Amniotic epithelial cell (primary cell): ENCODE measurements at regions not wholly inside any gene's neighbourhood (a gene's known extent, or its start where the extent isn't known, plus 50 kb on each side); places are given as distances from the start of the nearest gene placed in this dataset.

Source experiments
- DNase-seq: peaks from one replicate; pipeline ENCODE4 v3.0.0-alpha.2; 2010; ENCODE audit warnings: low read depth

DNA sequence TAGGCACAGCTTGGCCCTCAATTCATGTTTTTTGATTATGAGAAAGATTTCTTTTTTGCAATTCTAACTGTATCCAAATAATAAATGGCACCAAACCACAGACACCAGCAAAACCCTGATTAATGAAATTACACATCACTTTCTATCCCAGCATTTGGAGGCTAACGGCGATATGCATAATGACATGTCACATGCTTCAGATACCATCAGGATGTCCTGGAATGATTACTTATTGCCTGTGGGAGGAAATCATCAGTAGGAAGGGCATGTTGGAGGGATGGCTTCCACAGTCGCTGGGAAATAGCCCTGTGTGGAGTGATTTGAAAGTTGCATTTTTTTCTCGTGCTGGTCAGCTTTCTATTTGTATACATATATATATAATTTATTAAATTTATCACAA lies 121.7 kb downstream of the CMPK2 start:
- DNase-seq: no peak

DNA sequence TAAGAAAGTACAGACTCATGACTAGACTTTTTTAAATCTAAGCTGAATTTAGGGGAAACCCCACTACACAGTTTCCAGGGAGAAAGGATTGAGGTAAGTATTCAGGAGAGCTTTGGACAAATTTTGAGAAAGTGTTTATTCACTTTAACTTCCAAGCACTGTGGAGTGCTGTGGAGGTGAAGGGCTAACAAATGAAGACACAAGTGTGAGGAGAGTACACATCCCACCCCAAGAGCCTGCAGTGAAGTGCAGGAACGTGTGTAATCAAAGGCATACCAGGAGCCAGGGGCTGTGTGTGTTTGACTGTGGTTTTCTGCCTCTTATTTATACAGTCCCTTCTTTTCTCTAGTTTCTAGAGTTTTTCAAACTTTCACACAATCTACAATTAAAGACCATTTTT lies 118.3 kb downstream of the CMPK2 start:
- DNase-seq: no peak

GRCh38 chr2:6748406-6749067 lies 117.2 kb downstream of the CMPK2 start:
- no peak for DNase-seq

DNA sequence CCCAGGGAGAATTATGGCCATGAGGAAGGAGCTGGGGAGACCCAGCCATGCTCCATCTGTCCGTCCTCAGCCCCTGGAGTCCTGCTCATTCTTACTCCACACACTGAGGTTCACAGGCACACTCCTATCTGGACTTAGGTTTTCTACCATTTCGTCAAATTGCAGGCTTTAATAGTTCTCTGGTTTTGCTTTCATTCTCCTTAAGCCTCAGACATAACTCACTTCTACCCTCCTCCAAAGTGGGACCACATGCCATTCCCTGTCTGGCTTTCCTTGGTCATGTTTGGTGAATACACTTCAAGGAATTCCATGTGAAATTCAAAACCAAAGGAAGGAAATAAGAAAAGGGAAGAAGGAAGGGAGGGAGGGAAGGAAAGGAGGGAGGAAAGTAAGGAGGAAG lies 115.7 kb downstream of the CMPK2 start:
- DNase-seq: no peak

GRCh38 chr2:6750411-6751158 lies 115.1 kb downstream of the CMPK2 start:
- DNase-seq: no peak

DNA sequence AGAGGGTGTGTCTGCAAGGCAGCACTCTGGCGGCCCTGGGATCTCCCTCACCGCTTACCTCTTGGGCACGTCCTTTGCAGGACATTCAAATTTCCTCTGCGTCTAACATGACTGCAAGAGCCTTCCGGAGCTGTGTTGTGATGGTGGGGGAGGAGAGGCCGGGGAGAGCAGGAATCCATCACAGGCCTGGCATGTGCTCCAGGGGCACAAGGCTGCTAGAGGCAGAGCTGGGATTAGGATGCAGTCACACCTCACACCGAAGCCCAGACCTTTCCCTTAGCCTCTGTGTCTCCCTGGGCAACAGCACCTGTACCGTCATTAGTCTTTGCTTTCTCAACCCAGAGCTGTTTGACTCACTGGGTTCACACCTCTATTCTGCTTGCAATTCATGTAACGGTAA lies 111.3 kb downstream of the CMPK2 start:
- no peak for DNase-seq

GRCh38 chr2:6755456-6755855 lies 110.3 kb downstream of the CMPK2 start:
- no peak for DNase-seq

GRCh38 chr2:6757215-6757614 lies 108.5 kb downstream of the CMPK2 start:
- no peak for DNase-seq

- DNase-seq: no peak
Observed at GRCh38 chr2:6759689-6760088, 106.0 kb downstream of the CMPK2 start.

DNA sequence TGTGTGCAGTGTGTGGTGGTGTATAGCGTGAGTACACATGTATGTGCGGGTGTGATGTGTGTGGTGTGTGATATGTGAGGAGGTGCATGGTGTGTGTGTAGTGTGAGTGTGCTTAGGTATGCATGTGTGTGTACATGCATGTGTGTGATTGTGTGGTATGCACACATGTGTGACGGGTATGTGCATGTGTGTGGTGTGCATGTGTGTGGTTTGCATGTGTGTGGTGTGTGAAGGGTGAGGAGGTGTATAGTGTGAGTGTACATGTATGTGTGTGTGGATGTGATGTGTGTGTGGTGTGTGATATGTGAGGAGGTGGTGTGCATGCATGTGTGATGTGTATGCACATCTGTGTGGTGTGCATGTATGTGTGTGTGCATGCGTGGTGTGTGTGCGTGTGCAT lies 105.6 kb downstream of the CMPK2 start:
- DNase-seq: no peak

DNA sequence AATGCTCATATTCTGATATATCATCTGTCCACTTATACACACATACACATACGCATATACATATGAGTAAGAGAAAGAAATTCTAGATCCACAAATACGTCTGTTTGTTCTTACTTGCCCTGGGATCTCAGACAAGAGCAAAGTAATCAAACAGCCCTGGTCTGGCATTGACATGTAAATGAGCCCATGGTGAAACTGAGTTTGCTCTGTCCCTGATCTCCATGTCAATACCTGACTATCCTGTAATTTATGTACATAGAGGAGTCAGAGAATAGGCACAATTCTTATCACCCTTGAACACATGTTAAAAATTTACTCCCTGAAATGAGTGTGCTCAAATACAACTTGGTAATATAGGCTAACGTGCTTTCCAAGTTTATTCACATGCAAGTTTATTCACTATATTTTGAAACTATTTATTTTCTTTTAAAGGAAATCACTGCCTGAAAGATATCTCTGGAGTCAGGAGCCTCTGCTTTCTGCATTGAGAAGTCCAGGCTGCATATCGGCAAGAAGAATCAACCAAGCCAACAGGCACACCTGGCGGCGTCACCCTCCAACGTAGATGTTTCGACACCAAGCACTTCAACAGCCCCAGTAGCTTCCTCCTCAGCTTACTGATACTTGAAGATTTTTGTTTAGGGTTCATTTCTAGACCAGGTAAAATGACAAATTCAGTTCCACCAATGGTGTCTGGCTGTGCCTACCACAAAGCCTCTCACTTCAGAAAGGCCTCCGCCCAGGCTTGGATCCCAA lies 100.6 kb downstream of the CMPK2 start:
- DNase-seq: no peak

GRCh38 chr2:6769346-6769745 lies 96.4 kb downstream of the CMPK2 start:
- no peak for DNase-seq

GRCh38 chr2:6770006-6770405 lies 95.7 kb downstream of the CMPK2 start:
- no peak for DNase-seq

- DNase-seq: no peak
Observed at GRCh38 chr2:6771634-6772611, 93.8 kb downstream of the CMPK2 start.

DNA sequence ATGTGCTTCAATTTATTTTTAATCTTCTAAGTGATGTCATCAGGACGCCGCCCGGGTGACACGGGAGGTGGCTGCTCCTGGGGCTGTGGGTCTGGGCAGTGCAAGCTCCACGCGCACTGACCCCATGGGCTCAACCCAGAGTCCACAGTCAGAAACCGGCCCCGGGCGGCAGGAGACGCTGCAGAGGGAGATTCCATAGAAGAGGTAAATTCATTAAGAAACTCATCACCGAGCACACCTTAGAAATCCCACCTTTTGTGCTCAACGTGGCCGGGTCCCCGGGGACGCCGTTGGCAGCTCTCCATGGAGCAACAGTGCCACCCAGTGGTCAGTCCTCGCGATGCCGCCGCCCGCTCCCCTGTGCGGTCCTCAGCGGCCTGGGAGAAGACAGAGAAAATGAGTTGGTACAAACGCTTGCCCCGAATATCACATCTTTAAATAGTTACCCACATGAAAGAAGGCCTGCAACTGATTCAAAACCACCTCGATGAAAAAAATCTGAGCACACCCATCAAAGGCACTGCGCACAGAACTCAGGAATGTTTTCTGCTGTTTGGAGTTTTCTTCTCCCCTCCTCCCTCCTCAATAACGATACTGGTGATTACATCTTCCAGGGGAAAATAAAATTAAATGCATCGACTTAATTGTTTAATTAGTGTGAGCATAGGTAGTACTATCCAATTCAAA lies 92.6 kb downstream of the CMPK2 start:
- peak; percentile 3 for DNase-seq

- no peak for DNase-seq
Observed at GRCh38 chr2:6773694-6774044, 92.0 kb downstream of the CMPK2 start.

GRCh38 chr2:6776125-6776524 lies 89.6 kb downstream of the CMPK2 start:
- no peak for DNase-seq

GRCh38 chr2:6777626-6778025 lies 88.1 kb downstream of the CMPK2 start:
- DNase-seq: no peak

GRCh38 chr2:6780765-6781274 lies 84.9 kb downstream of the CMPK2 start:
- DNase-seq: peak; percentile 14

- no peak for DNase-seq
Observed at GRCh38 chr2:6782517-6783237, 83.0 kb downstream of the CMPK2 start.

DNA sequence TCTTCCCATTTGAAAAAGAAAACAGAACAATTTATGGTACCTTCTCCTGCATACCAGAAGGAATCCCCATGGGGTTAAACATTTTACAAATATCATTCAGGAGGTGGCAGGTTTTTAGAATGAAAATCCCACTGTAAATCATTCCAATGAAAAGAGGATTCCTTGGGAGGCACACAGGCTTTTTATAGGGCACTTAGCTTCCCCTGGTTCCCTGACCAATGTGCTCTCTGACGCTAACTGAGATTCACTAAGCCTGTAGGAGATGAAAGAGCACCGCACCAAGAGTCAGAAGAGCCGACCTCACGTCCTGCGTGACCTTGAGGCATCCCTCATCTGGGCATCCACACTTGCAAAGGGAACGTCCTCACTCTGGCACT lies 82.5 kb downstream of the CMPK2 start:
- no peak for DNase-seq
